T-cell (primary cell): ENCODE measurements at regions not wholly inside any gene's neighbourhood (a gene's known extent, or its start where the extent isn't known, plus 50 kb on each side); places are given as distances from the start of the nearest gene placed in this dataset.

Experiments
- ATAC-seq, 4 experiments: fragments of 200-7000 bp in 3 of 4; fragments of 150-1000 bp in 1 of 4; cut with Tn5 transposase; replicated peaks in 1 of 4; 1 replicate in 3 of 4; 2 replicates in 1 of 4; pipeline ENCODE4 v1.10.0; 2021; ENCODE audit warnings: moderate library complexity in 3 of 4, mild to moderate bottlenecking in 2 of 4, moderate number of reproducible peaks in 1 of 4
- CTCF ChIA-PET, 2 donors: fragments of 300-600 bp; sonication (Branson Sonifier 250); formaldehyde crosslinking; loops; one replicate each; lab custom pipeline; 2022; ENCODE audit warnings: antibody characterized with exemption in 2 of 2; lab: Charles Lee
- POLR2A ChIA-PET, 2 donors: fragments of 300-600 bp; sonication (Branson Sonifier 250); formaldehyde crosslinking; loops; one replicate each; lab custom pipeline; 2022; ENCODE audit warnings: antibody characterized with exemption in 2 of 2; lab: Charles Lee
- DNase-seq, 35 experiments: peaks; one replicate each; pipeline versions ENCODE4 v3.0.0 to v3.0.0-alpha.2; 2013 to 2023
- H3K27ac ChIP-seq: one replicate; pipeline ENCODE4 v1.5.1; 2013; ENCODE audit warnings: low read length
- H3K27me3 ChIP-seq, 2 experiments: replicated peaks in 1 of 2; 1 replicate in 1 of 2; 2 replicates in 1 of 2; pipeline versions ENCODE4 v1.6.1 to v1.7.0; 2013; ENCODE audit warnings: low read length in 1 of 2, mixed read lengths in 1 of 2; ENCODE audit not compliant: control insufficient read depth in 2 of 2, insufficient read depth in 2 of 2; ENCODE audit errors: extremely low read depth in 1 of 2
- H3K36me3 ChIP-seq, 2 donors: 1 replicate in 1 of 2; 2 replicates in 1 of 2; pipeline versions ENCODE4 v1.6.1 to v1.7.0; 2013; ENCODE audit warnings: low read length in 1 of 2; ENCODE audit not compliant: control insufficient read depth in 2 of 2, insufficient read depth in 1 of 2; ENCODE audit errors: extremely low read depth in 1 of 2
- H3K4me1 ChIP-seq, 2 experiments: 1 replicate in 1 of 2; 2 replicates in 1 of 2; pipeline versions ENCODE4 v1.6.1 to v1.7.0; 2013; ENCODE audit warnings: low read length in 2 of 2, mixed read lengths in 1 of 2; ENCODE audit not compliant: insufficient read depth in 2 of 2, control insufficient read depth in 1 of 2; ENCODE audit errors: extremely low read depth in 1 of 2
- H3K4me3 ChIP-seq, 2 donors: 1 replicate in 1 of 2; 2 replicates in 1 of 2; pipeline versions ENCODE4 v1.5.1 to v1.7.0; 2013; ENCODE audit warnings: mild to moderate bottlenecking in 2 of 2, low read length in 1 of 2, moderate library complexity in 1 of 2; ENCODE audit not compliant: control insufficient read depth in 1 of 2; ENCODE audit errors: extremely low read depth in 1 of 2
- H3K9me3 ChIP-seq: 2 replicates; pipeline ENCODE4 v1.7.0; 2013
- H3K27ac Mint-ChIP-seq, 2 donors: one replicate each; pipeline ENCODE4 v1.8.0; 2020 to 2021; ENCODE audit warnings: mild to moderate bottlenecking in 2 of 2, mixed read lengths in 2 of 2
- H3K27me3 Mint-ChIP-seq, 2 donors: one replicate each; pipeline ENCODE4 v1.8.0; 2021 to 2022; ENCODE audit warnings: mixed read lengths in 2 of 2
- H3K36me3 Mint-ChIP-seq: one replicate; pipeline ENCODE4 v1.8.0; 2021; ENCODE audit warnings: mixed read lengths
- H3K4me1 Mint-ChIP-seq, 3 donors: one replicate each; pipeline ENCODE4 v1.8.0; 2020 to 2022; ENCODE audit warnings: mixed read lengths in 3 of 3, mild to moderate bottlenecking in 1 of 3
- H3K4me3 Mint-ChIP-seq, 3 donors: one replicate each; pipeline ENCODE4 v1.8.0; 2020 to 2022; ENCODE audit warnings: mild to moderate bottlenecking in 3 of 3, mixed read lengths in 3 of 3, moderate library complexity in 3 of 3
- H3K9me3 Mint-ChIP-seq, 3 donors: one replicate each; pipeline ENCODE4 v1.8.0; 2020 to 2022; ENCODE audit warnings: mixed read lengths in 3 of 3
- WGBS: methylation state at CpG from one replicate; pipeline ENCODE4 v1.1.5; 2013; ENCODE audit warnings: missing lambda C conversion rate; ENCODE audit not compliant: insufficient coverage; 5-methylcytosine and 5-hydroxymethylcytosine counted together

GRCh38 chr16:76653390-76654026 is 376.3 kb downstream of the CNTNAP4 start:
- Histone ChIP-seq H3K9me3 (no peaks in the 10 kb centered on the region), H3K36me3 (no peaks in the 10 kb centered on the region), H3K27me3 (no peaks in the 10 kb centered on the region), H3K27ac (no peak overlapping the region), H3K4me3 (no peak overlapping the region), H3K4me1 (no peaks in the 10 kb centered on the region)
- WGBS, result no CpG with 5 or more reads among the region's 3 CpGs
- Mint-ChIP-seq H3K27me3 (no peaks in the 10 kb centered on the region), H3K9me3 (peaks cover 2 to 15% (median 2%) of the 10 kb centered on the region in 3 donors), H3K4me3 (no peak overlapping the region), H3K4me1 (no peaks in the 10 kb centered on the region), H3K27ac (no peak overlapping the region), H3K36me3 (no peaks in the 10 kb centered on the region)
- ATAC-seq (no peak), DNase-seq (no peak)
- ChIA-PET POLR2A (no interaction called here), CTCF (no interaction called here)

DNA sequence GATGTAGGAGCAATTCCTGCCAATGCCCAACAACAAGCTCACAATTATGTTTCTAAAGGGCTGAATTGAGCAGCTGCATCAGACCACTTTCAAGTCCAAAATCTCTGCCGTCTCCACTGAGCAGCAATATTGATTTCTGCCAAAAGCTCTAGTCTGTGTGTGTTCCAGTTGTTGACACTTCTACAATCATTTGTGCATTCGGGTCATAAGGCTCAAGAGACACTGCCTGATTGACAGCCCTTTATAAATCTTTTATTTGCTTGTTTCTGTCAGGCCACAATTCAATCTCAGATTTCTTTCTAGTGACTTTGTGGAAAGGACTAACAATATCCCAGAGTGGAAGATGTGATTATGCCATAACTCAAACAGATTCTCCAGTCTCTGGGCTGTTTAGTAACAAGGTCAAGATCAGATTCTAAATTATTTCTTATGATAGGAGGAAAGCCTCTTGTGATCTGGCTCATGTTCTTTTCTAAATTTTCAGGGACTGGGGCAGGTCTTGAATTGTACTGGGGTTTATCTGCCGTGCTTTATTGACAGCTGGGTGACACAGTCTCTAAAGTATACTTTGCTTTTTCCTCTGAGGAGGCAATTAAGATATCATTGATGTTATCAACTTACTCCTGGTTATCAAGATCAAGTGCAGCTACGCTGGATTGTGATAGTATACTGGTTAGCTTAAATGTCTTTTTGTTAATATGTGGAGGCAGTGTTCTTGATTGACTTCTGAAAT is 377.1 kb downstream of the CNTNAP4 start:
- Histone ChIP-seq H3K9me3 (no peaks in the 10 kb centered on the region), H3K27ac (no peak overlapping the region), H3K27me3 (no peaks in the 10 kb centered on the region), H3K36me3 (no peaks in the 10 kb centered on the region), H3K4me3 (no peak overlapping the region), H3K4me1 (no peaks in the 10 kb centered on the region)
- Mint-ChIP-seq H3K9me3 (peaks cover 0 to 15% (median 2%) of the 10 kb centered on the region in 3 donors), H3K27ac (no peak overlapping the region), H3K4me3 (no peak overlapping the region), H3K4me1 (no peaks in the 10 kb centered on the region), H3K27me3 (no peaks in the 10 kb centered on the region), H3K36me3 (no peaks in the 10 kb centered on the region)
- ATAC-seq (no peak), DNase-seq (no peak)
- CTCF ChIA-PET, result no interaction called here
- 49% methylated on average over 2 of the region's 4 CpGs for WGBS
- POLR2A ChIA-PET, result no interaction called here

GRCh38 chr16:76656994-76657393 is 379.8 kb downstream of the CNTNAP4 start:
- ChIA-PET CTCF (no interaction called here), POLR2A (no interaction called here)
- H3K27me3 ChIP-seq, result no peaks in the 10 kb centered on the region
- H3K9me3 ChIP-seq, result no peaks in the 10 kb centered on the region
- no peak overlapping the region for H3K27ac Mint-ChIP-seq
- no peak overlapping the region for H3K27ac ChIP-seq
- peaks cover 0 to 10% (median 2%) of the 10 kb centered on the region in 3 donors for H3K9me3 Mint-ChIP-seq
- no peak for DNase-seq
- no peak for ATAC-seq
- WGBS, result 6% methylated on average over 3 of the region's 6 CpGs
- H3K4me3 Mint-ChIP-seq, result no peak overlapping the region
- H3K27me3 Mint-ChIP-seq, result no peaks in the 10 kb centered on the region
- H3K4me1 ChIP-seq, result no peaks in the 10 kb centered on the region
- H3K4me1 Mint-ChIP-seq, result no peaks in the 10 kb centered on the region
- H3K36me3 Mint-ChIP-seq, result no peaks in the 10 kb centered on the region
- no peaks in the 10 kb centered on the region for H3K36me3 ChIP-seq
- no peak overlapping the region for H3K4me3 ChIP-seq

DNA sequence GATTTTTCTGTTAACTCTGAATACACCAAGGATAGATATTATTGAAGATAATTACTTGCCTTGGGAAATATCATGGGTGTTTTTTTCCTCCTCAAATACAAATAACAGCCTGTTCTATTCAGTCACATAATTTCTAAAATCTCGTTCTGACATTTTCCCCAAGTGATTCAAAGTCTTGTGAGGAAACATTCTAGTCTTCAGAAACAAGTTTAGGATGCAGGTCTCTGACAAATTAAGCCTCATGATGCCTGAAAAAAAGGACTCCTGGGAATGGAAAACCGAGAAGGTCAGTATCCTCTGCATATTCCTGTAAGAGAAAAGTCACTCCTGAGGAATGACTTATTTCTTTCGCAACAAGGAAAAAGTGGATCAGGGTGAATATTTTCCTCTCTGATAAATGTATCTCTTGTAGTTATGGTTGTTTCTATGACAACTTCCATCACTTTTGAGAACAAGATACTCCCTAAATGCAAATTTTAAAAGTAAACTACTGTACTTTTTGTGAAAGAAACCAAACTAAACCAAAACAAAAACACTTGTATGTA is 384.6 kb downstream of the CNTNAP4 start:
- H3K9me3 Mint-ChIP-seq, result peaks cover 0 to 6% (median 3%) of the 10 kb centered on the region in 3 donors
- no peaks in the 10 kb centered on the region for H3K27me3 Mint-ChIP-seq
- no peaks in the 10 kb centered on the region for H3K36me3 ChIP-seq
- H3K4me1 ChIP-seq, result no peaks in the 10 kb centered on the region
- no peak overlapping the region for H3K27ac ChIP-seq
- ATAC-seq (no peak), DNase-seq (no peak)
- no peaks in the 10 kb centered on the region for H3K9me3 ChIP-seq
- no peaks in the 10 kb centered on the region for H3K27me3 ChIP-seq
- no peak overlapping the region for H3K27ac Mint-ChIP-seq
- no CpG with 5 or more reads among the region's 3 CpGs for WGBS
- ChIA-PET CTCF (no interaction called here), POLR2A (no interaction called here)
- H3K4me1 Mint-ChIP-seq, result no peaks in the 10 kb centered on the region
- H3K36me3 Mint-ChIP-seq, result no peaks in the 10 kb centered on the region
- H3K4me3 Mint-ChIP-seq, result no peak overlapping the region
- H3K4me3 ChIP-seq, result no peak overlapping the region

GRCh38 chr16:76665571-76666275 is 388.5 kb downstream of the CNTNAP4 start:
- Histone ChIP-seq H3K27ac (no peak overlapping the region), H3K36me3 (no peaks in the 10 kb centered on the region), H3K27me3 (no peaks in the 10 kb centered on the region), H3K4me3 (no peak overlapping the region), H3K9me3 (no peaks in the 10 kb centered on the region), H3K4me1 (no peaks in the 10 kb centered on the region)
- WGBS, result no CpG with 5 or more reads among the region's 4 CpGs
- Mint-ChIP-seq H3K36me3 (no peaks in the 10 kb centered on the region), H3K27ac (no peak overlapping the region), H3K4me3 (no peak overlapping the region), H3K9me3 (peaks cover 0 to 9% (median 3%) of the 10 kb centered on the region in 3 donors), H3K4me1 (no peaks in the 10 kb centered on the region), H3K27me3 (no peaks in the 10 kb centered on the region)
- CTCF ChIA-PET, result no interaction called here
- POLR2A ChIA-PET, result no interaction called here
- ATAC-seq, result no peak
- no peak for DNase-seq

DNA sequence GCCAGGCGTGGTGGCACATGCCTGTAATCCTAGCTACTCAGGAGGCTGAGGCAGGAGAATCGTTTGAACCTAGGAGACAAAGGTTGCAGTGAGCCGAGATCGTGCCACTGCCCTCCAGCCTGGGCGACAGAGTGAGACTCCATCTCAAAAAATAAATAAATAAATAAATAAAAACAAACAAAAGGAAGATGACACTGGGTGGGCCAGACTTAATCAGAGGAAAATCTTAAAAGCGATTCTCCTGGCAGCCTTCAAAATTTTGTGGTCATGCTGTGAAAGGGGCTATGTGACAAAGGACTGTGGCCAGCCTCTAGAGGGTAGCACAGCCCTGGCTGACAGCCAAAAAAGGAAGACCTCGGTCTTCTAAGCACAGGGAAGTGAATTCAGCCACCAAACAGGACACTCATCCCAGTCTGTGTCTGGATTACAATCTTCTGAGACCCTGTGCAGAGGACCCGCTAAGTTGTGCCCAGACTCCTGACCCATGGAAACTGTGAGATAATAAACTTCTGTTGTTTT is 391.1 kb downstream of the CNTNAP4 start:
- no peaks in the 10 kb centered on the region for H3K9me3 ChIP-seq
- CTCF ChIA-PET, result no interaction called here

More for the DNA sequence above, 391.1 kb downstream of the CNTNAP4 start:
- Histone ChIP-seq H3K4me3 (no peak overlapping the region), H3K4me1 (no peaks in the 10 kb centered on the region), H3K27me3 (no peaks in the 10 kb centered on the region), H3K36me3 (no peaks in the 10 kb centered on the region), H3K27ac (no peak overlapping the region)
- 75% methylated on average over 4 of the region's 8 CpGs for WGBS
- no peak overlapping the region for H3K27ac Mint-ChIP-seq
- no peaks in the 10 kb centered on the region for H3K36me3 Mint-ChIP-seq
- no peak overlapping the region for H3K4me3 Mint-ChIP-seq
- no peak for DNase-seq
- no peaks in the 10 kb centered on the region for H3K27me3 Mint-ChIP-seq
- peaks cover 0 to 9% (median 3%) of the 10 kb centered on the region in 3 donors for H3K9me3 Mint-ChIP-seq
- POLR2A ChIA-PET, result no interaction called here
- no peak for ATAC-seq
- H3K4me1 Mint-ChIP-seq, result no peaks in the 10 kb centered on the region
